ENCODE measurements at regions not wholly inside any gene's neighbourhood (a gene's known extent, or its start where the extent isn't known, plus 50 kb on each side); places are given as distances from the start of the nearest gene placed in this dataset.

- no peak for DNase-seq
These were observed 53.5 kb upstream of the FAM9B start for GRCh38 chrX:9087271-9088040.

GRCh38 chrX:9088896-9089295 lies 55.0 kb upstream of the FAM9B start:
- no peak for DNase-seq

- DNase-seq = no peak
These were observed 56.8 kb upstream of the FAM9B start for GRCh38 chrX:9090766-9091165.

GRCh38 chrX:9091258-9091657 lies 57.3 kb upstream of the FAM9B start:
- DNase-seq = no peak

- DNase-seq = no peak
These were observed 69.0 kb upstream of the FAM9B start for GRCh38 chrX:9102956-9103355.

- no peak for DNase-seq
These were observed 74.1 kb upstream of the FAM9B start for GRCh38 chrX:9108054-9108453.

GRCh38 chrX:9110808-9111207 lies 76.9 kb upstream of the FAM9B start:
- DNase-seq = no peak

- no peak for DNase-seq
These were observed 80.3 kb upstream of the FAM9B start for GRCh38 chrX:9114245-9114644.

GRCh38 chrX:9117851-9118250 lies 83.9 kb upstream of the FAM9B start:
- DNase-seq = no peak

GRCh38 chrX:9122519-9123245 lies 88.8 kb upstream of the FAM9B start:
- no peak for DNase-seq

GRCh38 chrX:9127986-9128385 lies 94.1 kb upstream of the FAM9B start:
- DNase-seq = no peak

- DNase-seq = no peak
These were observed 96.1 kb upstream of the FAM9B start for GRCh38 chrX:9130031-9130430.

- no peak for DNase-seq
These were observed 97.1 kb upstream of the FAM9B start for GRCh38 chrX:9131066-9131465.

GRCh38 chrX:9132036-9132638 lies 98.2 kb upstream of the FAM9B start:
- no peak for DNase-seq

GRCh38 chrX:9133426-9133825 lies 99.5 kb upstream of the FAM9B start:
- DNase-seq = no peak

- no peak for DNase-seq
These were observed 100.4 kb upstream of the FAM9B start for GRCh38 chrX:9134366-9134765.

GRCh38 chrX:9135901-9136510 lies 102.1 kb upstream of the FAM9B start:
- no peak for DNase-seq

- no peak for DNase-seq
These were observed 103.2 kb upstream of the FAM9B start for GRCh38 chrX:9137152-9137551.

GRCh38 chrX:9141496-9141895 lies 107.6 kb upstream of the FAM9B start:
- no peak for DNase-seq

GRCh38 chrX:9144701-9145241 lies 110.8 kb upstream of the FAM9B start:
- DNase-seq = no peak

- no peak for DNase-seq
These were observed 112.7 kb upstream of the FAM9B start for GRCh38 chrX:9146657-9147056.

GRCh38 chrX:9147086-9147485 lies 113.2 kb upstream of the FAM9B start:
- DNase-seq = no peak

GRCh38 chrX:9147726-9148125 lies 113.8 kb upstream of the FAM9B start:
- no peak for DNase-seq
